Stimulated activated CD4-positive, alpha-beta T cell treated with anti-CD3 and anti-CD28 coated beads, Interleukin-1b, Interleukin-23, amount 100 ng/mL, for 48 hours (primary cell): ENCODE measurements at regions not wholly inside any gene's neighbourhood (a gene's known extent, or its start where the extent isn't known, plus 50 kb on each side); places are given as distances from the start of the nearest gene placed in this dataset.

Experiments used
- DNase-seq: peaks from one replicate; pipeline ENCODE4 v3.0.0-alpha.2; 2020

- no peak for DNase-seq
Measured at GRCh38 chr3:193938613-193939012, 197.3 kb upstream of the HES1 start.

GRCh38 chr3:193939527-193939926 is 196.4 kb upstream of the HES1 start:
- DNase-seq = no peak

GRCh38 chr3:193940526-193940925 is 195.4 kb upstream of the HES1 start:
- DNase-seq = no peak

- no peak for DNase-seq
Measured at GRCh38 chr3:193941486-193941885, 194.5 kb upstream of the HES1 start.

- DNase-seq = no peak
Measured at GRCh38 chr3:193942516-193943055, 193.4 kb upstream of the HES1 start.

GRCh38 chr3:193943200-193943599 is 192.7 kb upstream of the HES1 start:
- DNase-seq = no peak

- no peak for DNase-seq
Measured at GRCh38 chr3:193943851-193944517, 192.0 kb upstream of the HES1 start.

- DNase-seq = no peak
Measured at GRCh38 chr3:193944518-193944884, 191.4 kb upstream of the HES1 start.

GRCh38 chr3:193945143-193945542 is 190.8 kb upstream of the HES1 start:
- no peak for DNase-seq

- DNase-seq = no peak
Measured at GRCh38 chr3:193946945-193947344, 189.0 kb upstream of the HES1 start.

GRCh38 chr3:193947596-193947995 is 188.4 kb upstream of the HES1 start:
- no peak for DNase-seq

GRCh38 chr3:193948459-193948858 is 187.5 kb upstream of the HES1 start:
- no peak for DNase-seq

GRCh38 chr3:193951859-193952258 is 184.1 kb upstream of the HES1 start:
- DNase-seq = no peak

GRCh38 chr3:193954752-193955151 is 181.2 kb upstream of the HES1 start:
- DNase-seq = no peak

- DNase-seq = no peak
Measured at GRCh38 chr3:193955719-193956118, 180.2 kb upstream of the HES1 start.

GRCh38 chr3:193959861-193960260 is 176.1 kb upstream of the HES1 start:
- DNase-seq = no peak

- DNase-seq = no peak
Measured at GRCh38 chr3:193960487-193961274, 175.3 kb upstream of the HES1 start.

GRCh38 chr3:193962986-193963685 is 172.8 kb upstream of the HES1 start:
- peak; percentile 13 for DNase-seq

- DNase-seq = peak; percentile 45
Measured at GRCh38 chr3:193963808-193964516, 172.0 kb upstream of the HES1 start.

- no peak for DNase-seq
Measured at GRCh38 chr3:193964517-193964880, 171.4 kb upstream of the HES1 start.

GRCh38 chr3:193968380-193968974 is 167.5 kb upstream of the HES1 start:
- no peak for DNase-seq

GRCh38 chr3:193970131-193970772 is 165.7 kb upstream of the HES1 start:
- peak; percentile 25 for DNase-seq
